HEK293 (cell line): ENCODE measurements at regions not wholly inside any gene's neighbourhood (a gene's known extent, or its start where the extent isn't known, plus 50 kb on each side); places are given as distances from the start of the nearest gene placed in this dataset.

Experiments
- CTCF ChIA-PET: fragments of 350-600 bp; formaldehyde crosslinking; extraction: SDS; loops from one replicate; lab custom pipeline; 2021; ENCODE audit warnings: antibody characterized with exemption; lab: Yijun Ruan, JAX
- POLR2A ChIA-PET: fragments of 300-600 bp; formaldehyde crosslinking; extraction: SDS; loops from one replicate; lab custom pipeline; 2020; ENCODE audit warnings: antibody characterized with exemption, inconsistent platforms; lab: Yijun Ruan, JAX
- H3K27ac ChIP-seq: fragments of 200-500 bp; sonication (Bioruptor generic); 2 replicates; pipeline ENCODE4 v1.5.1; 2014; ENCODE audit warnings: low read depth, low read length, control low read depth, inconsistent platforms; ENCODE audit errors: extremely low read depth
- H3K36me3 ChIP-seq, 2 experiments: fragments of 200-500 bp in 1 of 2; sonication (Bioruptor generic) in 1 of 2; 1 replicate in 1 of 2; 2 replicates in 1 of 2; pipeline ENCODE4 v1.5.1; 2014 to 2017; ENCODE audit warnings: inconsistent platforms in 2 of 2, low read length in 2 of 2; ENCODE audit not compliant: control insufficient read depth in 2 of 2, insufficient read depth in 1 of 2
- H3K4me1 ChIP-seq: fragments of 200-500 bp; sonication (Bioruptor generic); 2 replicates; pipeline ENCODE4 v1.5.1; 2014; ENCODE audit warnings: mild to moderate bottlenecking, low read length, inconsistent platforms; ENCODE audit not compliant: control insufficient read depth, insufficient read depth
- H3K4me3 ChIP-seq: 2 replicates; pipeline ENCODE4 v1.5.1; 2011; ENCODE audit warnings: low read depth, mild to moderate bottlenecking, control low read depth, low read length, moderate library complexity
- H3K9me3 ChIP-seq: fragments of 200-500 bp; sonication (Bioruptor generic); 2 replicates; pipeline ENCODE4 v1.5.1; 2014; ENCODE audit warnings: low read depth, low read length, inconsistent platforms; ENCODE audit not compliant: control insufficient read depth, insufficient read depth
- KLF1 ChIP-seq: fragments of 450-650 bp; formaldehyde crosslinking; IDR thresholded peaks from 2 replicates; pipeline ENCODE4 v1.5.1; 2016; ENCODE audit warnings: missing biosample characterization, missing genetic modification characterization
- SCRT2 ChIP-seq: fragments of 450-650 bp; formaldehyde crosslinking; IDR thresholded peaks from 2 replicates; pipeline ENCODE4 v1.5.1; 2016; ENCODE audit warnings: missing biosample characterization, missing genetic modification characterization
- TRIM28 ChIP-seq: IDR thresholded peaks from 2 replicates; pipeline ENCODE4 v1.6.1; 2011; ENCODE audit warnings: low read length, control low read depth, borderline replicate concordance
- WT1 ChIP-seq: fragments of 450-650 bp; formaldehyde crosslinking; IDR thresholded peaks from 2 replicates; pipeline ENCODE4 v1.5.1; 2016; ENCODE audit warnings: missing biosample characterization, missing genetic modification characterization
- ZBTB20 ChIP-seq: fragments of 450-650 bp; formaldehyde crosslinking; IDR thresholded peaks from 2 replicates; pipeline ENCODE4 v1.5.1; 2016; ENCODE audit warnings: missing biosample characterization, missing genetic modification characterization
- ZFP37 ChIP-seq: fragments of 450-650 bp; formaldehyde crosslinking; IDR thresholded peaks from 2 replicates; pipeline ENCODE4 v1.5.1; 2016; ENCODE audit warnings: missing biosample characterization, missing genetic modification characterization
- ZNF132 ChIP-seq: fragments of 450-650 bp; formaldehyde crosslinking; IDR thresholded peaks from 2 replicates; pipeline ENCODE4 v1.5.1; 2017; ENCODE audit warnings: missing biosample characterization, missing genetic modification characterization, borderline replicate concordance
- ZNF184 ChIP-seq: fragments of 450-650 bp; IDR thresholded peaks from 2 replicates; pipeline ENCODE4 v1.5.1; 2018; ENCODE audit warnings: missing biosample characterization, mild to moderate bottlenecking, missing genetic modification characterization
- ZNF239 ChIP-seq: fragments of 450-650 bp; formaldehyde crosslinking; IDR thresholded peaks from 2 replicates; pipeline ENCODE4 v1.5.1; 2016; ENCODE audit warnings: missing biosample characterization, missing genetic modification characterization
- ZNF391 ChIP-seq: fragments of 450-650 bp; formaldehyde crosslinking; IDR thresholded peaks from 2 replicates; pipeline ENCODE4 v1.5.1; 2016; ENCODE audit warnings: low read depth, missing biosample characterization, missing genetic modification characterization, borderline replicate concordance
- ZNF510 ChIP-seq: fragments of 450-650 bp; formaldehyde crosslinking; IDR thresholded peaks from 2 replicates; pipeline ENCODE4 v1.5.1; 2018; ENCODE audit warnings: mild to moderate bottlenecking, missing genetic modification characterization, missing biosample characterization; ENCODE audit not compliant: insufficient replicate concordance
- TF ChIP-seq, protein P1 (sequence below): fragments of 450-650 bp; formaldehyde crosslinking; IDR thresholded peaks from 2 replicates; pipeline ENCODE4 v1.5.1; 2017; ENCODE audit warnings: missing biosample characterization, missing genetic modification characterization
- TF ChIP-seq, protein P2 (sequence below): fragments of 450-650 bp; formaldehyde crosslinking; IDR thresholded peaks from 2 replicates; pipeline ENCODE4 v1.5.1; 2016; ENCODE audit warnings: missing biosample characterization, missing genetic modification characterization
- TF ChIP-seq, protein P3 (sequence below): fragments of 450-650 bp; formaldehyde crosslinking; IDR thresholded peaks from 2 replicates; pipeline ENCODE4 v1.5.1; 2016; ENCODE audit warnings: missing biosample characterization, missing genetic modification characterization

DNA sequence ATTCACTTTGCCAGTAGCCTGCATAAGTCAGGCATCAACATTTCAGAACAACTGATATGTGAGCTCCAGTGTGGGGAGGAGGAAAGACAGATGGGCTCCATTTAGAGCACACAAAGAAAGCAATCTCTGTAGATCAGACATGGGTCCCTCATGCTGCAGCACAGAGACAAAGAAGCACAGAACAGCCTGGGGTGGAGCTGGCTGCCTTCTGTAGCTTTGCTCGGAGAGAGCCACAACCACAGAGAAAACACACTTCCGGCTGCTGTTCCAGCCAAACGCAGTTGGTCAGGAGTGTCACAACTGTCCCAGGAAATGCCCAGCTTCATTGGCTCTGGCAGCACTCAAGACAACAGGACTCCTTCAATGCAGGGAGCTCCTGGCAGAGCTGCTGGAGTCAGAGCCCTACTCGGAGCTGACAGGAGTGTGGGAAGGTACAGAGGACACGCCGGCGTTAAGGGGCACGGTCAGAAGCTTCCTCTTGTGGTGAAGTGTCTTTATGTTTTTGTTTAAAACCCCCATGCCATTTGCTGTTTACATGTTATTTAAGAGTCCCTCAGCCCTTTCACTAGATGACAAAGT lies 494.4 kb downstream of the TCERG1L start:
- Histone ChIP-seq H3K9me3 (no peaks in the 10 kb centered on the region), H3K4me3 (no peak overlapping the region), H3K36me3 (no peaks in the 10 kb centered on the region), H3K4me1 (no peaks in the 10 kb centered on the region), H3K27ac (no peak overlapping the region)
- TF ChIP-seq ZNF184 = no peak
- no peak for TF ChIP-seq ZFP37 (tag by site-specific recombination)
- no peak for TF ChIP-seq ZNF391 (tag by site-specific recombination)
- no peak for TF ChIP-seq ZNF132 (tag by site-specific recombination)
- TF ChIP-seq, protein P1, sequence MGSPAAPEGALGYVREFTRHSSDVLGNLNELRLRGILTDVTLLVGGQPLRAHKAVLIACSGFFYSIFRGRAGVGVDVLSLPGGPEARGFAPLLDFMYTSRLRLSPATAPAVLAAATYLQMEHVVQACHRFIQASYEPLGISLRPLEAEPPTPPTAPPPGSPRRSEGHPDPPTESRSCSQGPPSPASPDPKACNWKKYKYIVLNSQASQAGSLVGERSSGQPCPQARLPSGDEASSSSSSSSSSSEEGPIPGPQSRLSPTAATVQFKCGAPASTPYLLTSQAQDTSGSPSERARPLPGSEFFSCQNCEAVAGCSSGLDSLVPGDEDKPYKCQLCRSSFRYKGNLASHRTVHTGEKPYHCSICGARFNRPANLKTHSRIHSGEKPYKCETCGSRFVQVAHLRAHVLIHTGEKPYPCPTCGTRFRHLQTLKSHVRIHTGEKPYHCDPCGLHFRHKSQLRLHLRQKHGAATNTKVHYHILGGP = no peak
- TF ChIP-seq, protein P2, sequence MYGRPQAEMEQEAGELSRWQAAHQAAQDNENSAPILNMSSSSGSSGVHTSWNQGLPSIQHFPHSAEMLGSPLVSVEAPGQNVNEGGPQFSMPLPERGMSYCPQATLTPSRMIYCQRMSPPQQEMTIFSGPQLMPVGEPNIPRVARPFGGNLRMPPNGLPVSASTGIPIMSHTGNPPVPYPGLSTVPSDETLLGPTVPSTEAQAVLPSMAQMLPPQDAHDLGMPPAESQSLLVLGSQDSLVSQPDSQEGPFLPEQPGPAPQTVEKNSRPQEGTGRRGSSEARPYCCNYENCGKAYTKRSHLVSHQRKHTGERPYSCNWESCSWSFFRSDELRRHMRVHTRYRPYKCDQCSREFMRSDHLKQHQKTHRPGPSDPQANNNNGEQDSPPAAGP (tag by site-specific recombination) = no peak
- no peak for TF ChIP-seq SCRT2 (tag by site-specific recombination)
- TF ChIP-seq WT1 = no peak
- TF ChIP-seq, protein P3, sequence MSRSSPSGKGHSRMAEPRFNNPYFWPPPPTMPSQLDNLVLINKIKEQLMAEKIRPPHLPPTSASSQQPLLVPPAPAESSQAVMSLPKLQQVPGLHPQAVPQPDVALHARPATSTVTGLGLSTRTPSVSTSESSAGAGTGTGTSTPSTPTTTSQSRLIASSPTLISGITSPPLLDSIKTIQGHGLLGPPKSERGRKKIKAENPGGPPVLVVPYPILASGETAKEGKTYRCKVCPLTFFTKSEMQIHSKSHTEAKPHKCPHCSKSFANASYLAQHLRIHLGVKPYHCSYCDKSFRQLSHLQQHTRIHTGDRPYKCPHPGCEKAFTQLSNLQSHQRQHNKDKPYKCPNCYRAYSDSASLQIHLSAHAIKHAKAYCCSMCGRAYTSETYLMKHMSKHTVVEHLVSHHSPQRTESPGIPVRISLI (tag by site-specific recombination) = no peak
- TF ChIP-seq ZNF510 (tag by site-specific recombination) = no peak
- no peak for TF ChIP-seq TRIM28
- no peak for TF ChIP-seq ZBTB20 (tag by site-specific recombination)
- CTCF ChIA-PET = no interaction called here
- POLR2A ChIA-PET = no interaction called here

DNA sequence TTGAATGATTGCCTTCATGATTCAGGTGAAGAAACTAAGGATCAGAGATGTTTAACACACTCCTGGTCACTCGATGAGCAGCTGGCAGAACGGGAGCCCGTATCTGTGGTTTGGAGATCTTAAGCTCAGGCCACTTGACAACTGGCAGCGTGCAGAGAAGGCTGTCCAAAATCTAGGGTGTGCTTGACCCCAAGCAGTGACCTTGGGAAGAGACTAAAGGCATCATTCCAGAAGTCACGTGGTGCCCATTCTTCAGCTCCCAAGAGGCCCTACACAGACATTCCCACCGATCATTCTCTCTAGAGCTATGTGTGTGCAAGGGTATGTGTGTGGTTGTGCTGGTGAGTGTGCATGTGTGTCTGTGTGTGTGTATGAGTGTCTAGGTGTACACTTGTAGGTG lies 493.8 kb downstream of the TCERG1L start:
- no peaks in the 10 kb centered on the region for H3K36me3 ChIP-seq
- CTCF ChIA-PET = no interaction called here
- no peaks in the 10 kb centered on the region for H3K4me1 ChIP-seq
- no peaks in the 10 kb centered on the region for H3K9me3 ChIP-seq
- H3K4me3 ChIP-seq = no peak overlapping the region
- no peak for TF ChIP-seq ZNF239 (tag by site-specific recombination)
- POLR2A ChIA-PET = no interaction called here
- no peak overlapping the region for H3K27ac ChIP-seq

DNA sequence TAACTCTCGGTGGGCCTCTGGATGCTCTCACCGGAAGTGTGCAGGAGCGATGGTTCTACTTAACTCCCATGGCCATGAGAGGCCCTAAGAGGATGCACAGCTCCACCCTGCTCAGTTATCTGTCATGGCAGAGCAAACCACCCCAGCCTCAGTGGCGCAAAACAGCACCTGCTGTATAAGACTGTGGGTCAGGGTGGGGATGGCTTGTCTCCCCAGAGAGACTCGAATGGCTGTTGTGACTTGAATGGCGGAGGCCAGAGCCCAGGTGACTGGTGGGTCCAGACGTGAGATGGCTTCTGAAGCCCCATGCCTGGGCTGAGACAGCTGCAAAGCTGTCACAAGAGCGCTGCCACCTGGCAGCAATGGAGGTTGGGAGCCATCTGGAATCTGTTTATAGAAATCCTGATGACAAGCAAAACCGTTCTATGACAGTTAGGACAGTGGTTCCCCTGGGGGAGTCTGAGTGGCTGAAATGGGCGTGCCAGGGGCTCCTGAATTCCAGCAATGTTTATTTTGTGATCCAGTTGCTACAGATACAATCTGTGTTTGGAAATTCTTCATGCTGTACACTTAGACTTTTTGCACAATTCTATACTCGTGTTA lies 490.5 kb downstream of the TCERG1L start:
- Histone ChIP-seq H3K36me3 (no peaks in the 10 kb centered on the region), H3K4me3 (no peak overlapping the region), H3K27ac (no peak overlapping the region), H3K9me3 (no peaks in the 10 kb centered on the region), H3K4me1 (no peaks in the 10 kb centered on the region)
- no peak for TF ChIP-seq KLF1 (tag by site-specific recombination)
- ChIA-PET CTCF (no interaction called here), POLR2A (no interaction called here)
